HepG2 (cell line): ENCODE measurements at regions not wholly inside any gene's neighbourhood (a gene's known extent, or its start where the extent isn't known, plus 50 kb on each side); places are given as distances from the start of the nearest gene placed in this dataset.

ENCODE experiments used
- ATF5 ChIP-seq: sonication (generic); formaldehyde crosslinking; IDR thresholded peaks from 2 replicates; pipeline ENCODE4 v1.4.0; 2020; ENCODE audit warnings: mild to moderate bottlenecking, low read depth, missing genetic modification reagents
- CAMTA2 ChIP-seq: sonication (generic); formaldehyde crosslinking; IDR thresholded peaks from 2 replicates; pipeline ENCODE4 v1.4.0; 2020; ENCODE audit warnings: mild to moderate bottlenecking, missing genetic modification reagents, borderline replicate concordance
- CEBPG ChIP-seq: IDR thresholded peaks from 2 replicates; pipeline ENCODE4 v1.6.1; 2016
- FOXP4 ChIP-seq: sonication (generic); formaldehyde crosslinking; IDR thresholded peaks from 2 replicates; pipeline ENCODE4 v1.4.0; 2020; ENCODE audit warnings: missing genetic modification reagents
- KDM6A ChIP-seq: IDR thresholded peaks from 2 replicates; pipeline ENCODE4 v1.6.1; 2016; ENCODE audit warnings: low read depth
- KLF12 ChIP-seq: sonication (generic); formaldehyde crosslinking; IDR thresholded peaks from 2 replicates; pipeline ENCODE4 v1.4.0; 2020; ENCODE audit warnings: missing genetic modification reagents, borderline replicate concordance
- MED1 ChIP-seq: sonication (generic); formaldehyde crosslinking; IDR thresholded peaks from 2 replicates; pipeline ENCODE4 v1.4.0; 2020; ENCODE audit warnings: missing genetic modification reagents
- MIER2 ChIP-seq: IDR thresholded peaks from 2 replicates; pipeline ENCODE4 v1.6.1; 2016; ENCODE audit warnings: missing biosample characterization, missing genetic modification reagents
- MTA1 ChIP-seq: sonication (generic); formaldehyde crosslinking; IDR thresholded peaks from 2 replicates; pipeline ENCODE4 v1.4.0; 2020; ENCODE audit warnings: missing genetic modification reagents, mild to moderate bottlenecking, borderline replicate concordance
- NFATC3 ChIP-seq: sonication (generic); formaldehyde crosslinking; IDR thresholded peaks from 2 replicates; pipeline ENCODE4 v1.5.1; 2020; ENCODE audit warnings: mild to moderate bottlenecking, missing genetic modification reagents
- RARA ChIP-seq: IDR thresholded peaks from 2 replicates; pipeline ENCODE4 v1.6.1; 2016; ENCODE audit warnings: missing genetic modification reagents, missing compliant biosample characterization
- RXRB ChIP-seq: IDR thresholded peaks from 2 replicates; pipeline ENCODE4 v1.6.1; 2016; ENCODE audit warnings: borderline replicate concordance, missing genetic modification reagents, missing compliant biosample characterization
- SP5 ChIP-seq: IDR thresholded peaks from 2 replicates; pipeline ENCODE4 v1.6.1; 2016; ENCODE audit warnings: low read depth, borderline replicate concordance
- THAP11 ChIP-seq: IDR thresholded peaks from 2 replicates; pipeline ENCODE4 v1.6.1; 2016; ENCODE audit warnings: missing biosample characterization, missing genetic modification reagents
- ZFX ChIP-seq: sonication (generic); formaldehyde crosslinking; IDR thresholded peaks from 2 replicates; pipeline ENCODE4 v1.4.0; 2020; ENCODE audit warnings: mild to moderate bottlenecking, low read depth, missing genetic modification reagents, moderate library complexity
- ZMYM4 ChIP-seq: sonication (generic); formaldehyde crosslinking; IDR thresholded peaks from 2 replicates; pipeline ENCODE4 v1.8.1; 2023; ENCODE audit warnings: mild to moderate bottlenecking, missing genetic modification reagents
- ZNF644 ChIP-seq: IDR thresholded peaks from 2 replicates; pipeline ENCODE4 v1.6.1; 2016; ENCODE audit warnings: low read depth
- TF ChIP-seq, protein P1 (sequence below): sonication (generic); formaldehyde crosslinking; IDR thresholded peaks from 2 replicates; pipeline ENCODE4 v1.5.0; 2020; ENCODE audit warnings: mild to moderate bottlenecking, missing genetic modification reagents, moderate library complexity
- TF ChIP-seq, protein P2 (sequence below): sonication (generic); formaldehyde crosslinking; IDR thresholded peaks from 2 replicates; pipeline ENCODE4 v1.4.0; 2020; ENCODE audit warnings: missing genetic modification reagents
- TF ChIP-seq, protein P3 (sequence below): sonication (generic); formaldehyde crosslinking; IDR thresholded peaks from 2 replicates; pipeline ENCODE4 v1.4.0; 2020; ENCODE audit warnings: missing genetic modification reagents
- TF ChIP-seq, protein P4 (sequence below): sonication (generic); formaldehyde crosslinking; IDR thresholded peaks from 2 replicates; pipeline ENCODE4 v1.4.0; 2020; ENCODE audit warnings: missing genetic modification reagents, mild to moderate bottlenecking, borderline replicate concordance
- TF ChIP-seq, protein P5 (sequence below): IDR thresholded peaks from 2 replicates; pipeline ENCODE4 v1.6.1; 2012; ENCODE audit warnings: inconsistent platforms

- TF ChIP-seq RARA (CRISPR knock-in tag) = peak; percentile 32; the same call in 1 of the 2 replicates
- TF ChIP-seq SP5 (CRISPR knock-in tag) = peak; percentile 35; the same call in 1 of the 2 replicates
- TF ChIP-seq KDM6A (CRISPR knock-in tag) = 0 out of 2 replicates have a peak, but pooled peaks have one; percentile 27
- TF ChIP-seq THAP11 = peak; percentile 56; the same call in 1 of the 2 replicates
- TF ChIP-seq ZFX (CRISPR knock-in tag) = peak; percentile 51; the same call in 1 of the 2 replicates
- TF ChIP-seq, protein P1, sequence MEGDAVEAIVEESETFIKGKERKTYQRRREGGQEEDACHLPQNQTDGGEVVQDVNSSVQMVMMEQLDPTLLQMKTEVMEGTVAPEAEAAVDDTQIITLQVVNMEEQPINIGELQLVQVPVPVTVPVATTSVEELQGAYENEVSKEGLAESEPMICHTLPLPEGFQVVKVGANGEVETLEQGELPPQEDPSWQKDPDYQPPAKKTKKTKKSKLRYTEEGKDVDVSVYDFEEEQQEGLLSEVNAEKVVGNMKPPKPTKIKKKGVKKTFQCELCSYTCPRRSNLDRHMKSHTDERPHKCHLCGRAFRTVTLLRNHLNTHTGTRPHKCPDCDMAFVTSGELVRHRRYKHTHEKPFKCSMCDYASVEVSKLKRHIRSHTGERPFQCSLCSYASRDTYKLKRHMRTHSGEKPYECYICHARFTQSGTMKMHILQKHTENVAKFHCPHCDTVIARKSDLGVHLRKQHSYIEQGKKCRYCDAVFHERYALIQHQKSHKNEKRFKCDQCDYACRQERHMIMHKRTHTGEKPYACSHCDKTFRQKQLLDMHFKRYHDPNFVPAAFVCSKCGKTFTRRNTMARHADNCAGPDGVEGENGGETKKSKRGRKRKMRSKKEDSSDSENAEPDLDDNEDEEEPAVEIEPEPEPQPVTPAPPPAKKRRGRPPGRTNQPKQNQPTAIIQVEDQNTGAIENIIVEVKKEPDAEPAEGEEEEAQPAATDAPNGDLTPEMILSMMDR = peak; percentile 53
- peak; percentile 100 for TF ChIP-seq CEBPG
- TF ChIP-seq, protein P2, sequence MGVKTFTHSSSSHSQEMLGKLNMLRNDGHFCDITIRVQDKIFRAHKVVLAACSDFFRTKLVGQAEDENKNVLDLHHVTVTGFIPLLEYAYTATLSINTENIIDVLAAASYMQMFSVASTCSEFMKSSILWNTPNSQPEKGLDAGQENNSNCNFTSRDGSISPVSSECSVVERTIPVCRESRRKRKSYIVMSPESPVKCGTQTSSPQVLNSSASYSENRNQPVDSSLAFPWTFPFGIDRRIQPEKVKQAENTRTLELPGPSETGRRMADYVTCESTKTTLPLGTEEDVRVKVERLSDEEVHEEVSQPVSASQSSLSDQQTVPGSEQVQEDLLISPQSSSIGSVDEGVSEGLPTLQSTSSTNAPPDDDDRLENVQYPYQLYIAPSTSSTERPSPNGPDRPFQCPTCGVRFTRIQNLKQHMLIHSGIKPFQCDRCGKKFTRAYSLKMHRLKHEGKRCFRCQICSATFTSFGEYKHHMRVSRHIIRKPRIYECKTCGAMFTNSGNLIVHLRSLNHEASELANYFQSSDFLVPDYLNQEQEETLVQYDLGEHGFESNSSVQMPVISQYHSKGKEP = no peak
- peak; percentile 62; the same call in 1 of the 2 replicates for TF ChIP-seq RXRB (CRISPR knock-in tag)
- peak; percentile 87 for TF ChIP-seq ZNF644 (CRISPR knock-in tag)
- TF ChIP-seq MTA1 (CRISPR knock-in tag) = no peak; the same call in 1 of the 2 replicates
- peak; percentile 58; the same call in 1 of the 2 replicates for TF ChIP-seq FOXP4
- no peak for TF ChIP-seq MIER2 (CRISPR knock-in tag)
- TF ChIP-seq ZMYM4 (CRISPR knock-in tag) = peak; percentile 52; the same call in 1 of the 2 replicates
- TF ChIP-seq ATF5 = peak; percentile 88; the same call in 1 of the 2 replicates
- peak; percentile 68 for TF ChIP-seq MED1 (CRISPR knock-in tag)
- TF ChIP-seq, protein P3, sequence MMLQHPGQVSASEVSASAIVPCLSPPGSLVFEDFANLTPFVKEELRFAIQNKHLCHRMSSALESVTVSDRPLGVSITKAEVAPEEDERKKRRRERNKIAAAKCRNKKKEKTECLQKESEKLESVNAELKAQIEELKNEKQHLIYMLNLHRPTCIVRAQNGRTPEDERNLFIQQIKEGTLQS (CRISPR knock-in tag) = peak; percentile 95
- no peak for TF ChIP-seq KLF12 (CRISPR knock-in tag)
- TF ChIP-seq, protein P4, sequence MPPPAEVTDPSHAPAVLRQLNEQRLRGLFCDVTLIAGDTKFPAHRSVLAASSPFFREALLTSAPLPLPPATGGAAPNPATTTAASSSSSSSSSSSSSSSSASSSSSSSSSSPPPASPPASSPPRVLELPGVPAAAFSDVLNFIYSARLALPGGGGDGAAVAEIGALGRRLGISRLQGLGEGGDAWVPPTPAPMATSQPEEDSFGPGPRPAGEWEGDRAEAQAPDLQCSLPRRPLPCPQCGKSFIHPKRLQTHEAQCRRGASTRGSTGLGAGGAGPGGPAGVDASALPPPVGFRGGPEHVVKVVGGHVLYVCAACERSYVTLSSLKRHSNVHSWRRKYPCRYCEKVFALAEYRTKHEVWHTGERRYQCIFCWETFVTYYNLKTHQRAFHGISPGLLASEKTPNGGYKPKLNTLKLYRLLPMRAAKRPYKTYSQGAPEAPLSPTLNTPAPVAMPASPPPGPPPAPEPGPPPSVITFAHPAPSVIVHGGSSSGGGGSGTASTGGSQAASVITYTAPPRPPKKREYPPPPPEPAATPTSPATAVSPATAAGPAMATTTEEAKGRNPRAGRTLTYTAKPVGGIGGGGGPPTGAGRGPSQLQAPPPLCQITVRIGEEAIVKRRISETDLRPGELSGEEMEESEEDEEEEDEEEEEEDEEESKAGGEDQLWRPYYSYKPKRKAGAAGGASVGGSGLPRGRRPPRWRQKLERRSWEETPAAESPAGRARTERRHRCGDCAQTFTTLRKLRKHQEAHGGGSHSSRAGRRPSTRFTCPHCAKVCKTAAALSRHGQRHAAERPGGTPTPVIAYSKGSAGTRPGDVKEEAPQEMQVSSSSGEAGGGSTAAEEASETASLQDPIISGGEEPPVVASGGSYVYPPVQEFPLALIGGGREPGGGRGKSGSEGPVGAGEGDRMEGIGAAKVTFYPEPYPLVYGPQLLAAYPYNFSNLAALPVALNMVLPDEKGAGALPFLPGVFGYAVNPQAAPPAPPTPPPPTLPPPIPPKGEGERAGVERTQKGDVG (CRISPR knock-in tag) = peak; percentile 47; the same call in 1 of the 2 replicates
- no peak for TF ChIP-seq CAMTA2
- no peak for TF ChIP-seq NFATC3 (CRISPR knock-in tag)
- TF ChIP-seq, protein P5, sequence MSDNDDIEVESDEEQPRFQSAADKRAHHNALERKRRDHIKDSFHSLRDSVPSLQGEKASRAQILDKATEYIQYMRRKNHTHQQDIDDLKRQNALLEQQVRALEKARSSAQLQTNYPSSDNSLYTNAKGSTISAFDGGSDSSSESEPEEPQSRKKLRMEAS = 0 out of 2 replicates have a peak, but pooled peaks have one; percentile 15
These were observed 80.7 kb upstream of the ALDH1L1 start (continued) for GRCh38 chr3:126261037-126261436.
